AG09309 (cell line): ENCODE measurements at regions not wholly inside any gene's neighbourhood (a gene's known extent, or its start where the extent isn't known, plus 50 kb on each side); places are given as distances from the start of the nearest gene placed in this dataset.

ENCODE experiments used
- DNase-seq: peaks from one replicate; pipeline ENCODE4 v3.0.0-alpha.2; 2010; ENCODE audit warnings: low read depth
- H3K4me3 ChIP-seq: 2 replicates; pipeline ENCODE4 v1.5.1; 2011; ENCODE audit warnings: mild to moderate bottlenecking, low read depth, low read length, moderate library complexity; ENCODE audit not compliant: control insufficient read depth
- CTCF ChIP-seq: IDR thresholded peaks from 2 replicates; pipeline ENCODE4 v1.5.1; 2011; ENCODE audit warnings: mild to moderate bottlenecking, low read depth, low read length, inconsistent platforms; ENCODE audit not compliant: insufficient read depth, control insufficient read depth; ENCODE audit errors: missing control alignments

DNA sequence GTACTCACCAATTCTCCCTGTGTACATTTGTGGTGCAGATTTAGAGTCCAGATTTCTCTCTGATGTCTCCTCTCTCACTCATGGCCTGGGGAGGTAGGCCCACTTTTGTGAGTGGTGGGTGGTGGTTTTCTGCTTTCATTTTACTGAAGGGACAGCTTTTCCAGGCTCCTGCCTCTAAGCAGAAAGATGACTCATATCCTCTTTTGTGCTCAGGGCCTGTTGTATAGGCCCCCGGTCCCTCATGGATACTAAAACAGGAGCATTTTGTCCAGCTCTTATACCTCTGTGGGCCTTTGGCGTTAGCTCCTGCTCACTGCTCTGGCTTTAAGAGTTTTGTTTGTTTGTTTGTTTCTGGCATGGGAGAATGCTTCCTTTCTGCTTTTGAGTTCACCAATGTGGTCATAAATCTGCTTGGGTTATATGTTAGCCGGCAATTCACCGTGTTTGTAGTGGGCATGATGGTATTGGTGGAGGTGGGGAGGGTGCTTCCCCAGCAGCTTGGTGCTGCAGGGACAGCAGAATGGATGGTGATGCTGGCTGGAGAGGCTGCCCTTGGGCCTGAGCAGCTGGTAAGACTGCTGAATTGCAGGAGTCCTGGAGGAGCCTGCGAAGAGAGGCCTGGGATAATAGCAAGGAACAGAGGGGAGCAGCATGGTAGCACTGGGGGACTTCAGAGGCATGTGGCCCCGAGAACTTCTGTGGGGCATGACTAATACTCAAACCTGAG lies 468.7 kb downstream of the RPS24 start:
- TF ChIP-seq CTCF, result no peak
- DNase-seq, result no peak
- H3K4me3 ChIP-seq, result no peak overlapping the region

GRCh38 chr10:78504181-78504580 lies 470.5 kb downstream of the RPS24 start:
- no peak for TF ChIP-seq CTCF
- DNase-seq, result no peak
- H3K4me3 ChIP-seq, result no peak overlapping the region

DNA sequence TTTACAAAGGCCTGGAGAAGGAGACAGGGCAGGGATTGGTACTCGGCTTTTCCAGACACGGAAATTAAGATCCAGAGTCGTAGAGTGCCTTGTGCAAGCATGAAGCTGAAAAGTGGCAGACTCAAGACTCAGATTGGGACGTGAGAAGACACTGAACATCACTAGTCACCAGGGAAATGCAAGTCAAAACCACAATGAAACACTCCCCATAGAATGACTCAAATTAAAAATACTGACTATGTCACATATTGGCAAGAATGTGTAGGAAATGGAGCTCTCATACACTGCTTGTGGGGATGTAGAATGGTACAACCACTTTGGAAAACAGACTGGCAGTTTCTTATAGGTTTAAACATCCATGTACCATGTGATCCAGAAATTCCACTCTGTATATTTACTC lies 472.0 kb downstream of the RPS24 start:
- no peak for DNase-seq
- no peak for TF ChIP-seq CTCF
- no peak overlapping the region for H3K4me3 ChIP-seq

DNA sequence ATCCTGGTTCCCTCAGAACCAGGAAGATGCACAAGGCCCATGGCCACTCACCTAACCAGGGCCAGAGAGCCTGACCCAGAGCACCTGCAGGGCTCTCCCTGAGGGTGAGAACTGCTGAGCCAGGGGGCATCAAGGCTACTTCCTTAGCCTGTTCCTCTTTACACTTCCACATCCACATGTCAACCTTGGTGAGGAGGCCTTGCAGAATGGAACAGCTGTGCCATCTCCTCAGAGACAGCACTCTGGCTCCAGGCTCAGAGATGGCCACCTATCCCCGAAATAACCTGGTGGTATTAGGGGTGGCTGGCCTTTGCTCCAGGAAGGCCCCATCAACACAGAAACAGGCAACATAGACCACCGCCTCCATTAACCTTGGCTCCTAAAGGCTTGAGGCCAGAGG lies 473.0 kb downstream of the RPS24 start:
- H3K4me3 ChIP-seq, result no peak overlapping the region
- DNase-seq, result no peak
- no peak for TF ChIP-seq CTCF

GRCh38 chr10:78507510-78508160 lies 474.0 kb downstream of the RPS24 start:
- DNase-seq, result no peak
- TF ChIP-seq CTCF, result no peak
- no peak overlapping the region for H3K4me3 ChIP-seq

DNA sequence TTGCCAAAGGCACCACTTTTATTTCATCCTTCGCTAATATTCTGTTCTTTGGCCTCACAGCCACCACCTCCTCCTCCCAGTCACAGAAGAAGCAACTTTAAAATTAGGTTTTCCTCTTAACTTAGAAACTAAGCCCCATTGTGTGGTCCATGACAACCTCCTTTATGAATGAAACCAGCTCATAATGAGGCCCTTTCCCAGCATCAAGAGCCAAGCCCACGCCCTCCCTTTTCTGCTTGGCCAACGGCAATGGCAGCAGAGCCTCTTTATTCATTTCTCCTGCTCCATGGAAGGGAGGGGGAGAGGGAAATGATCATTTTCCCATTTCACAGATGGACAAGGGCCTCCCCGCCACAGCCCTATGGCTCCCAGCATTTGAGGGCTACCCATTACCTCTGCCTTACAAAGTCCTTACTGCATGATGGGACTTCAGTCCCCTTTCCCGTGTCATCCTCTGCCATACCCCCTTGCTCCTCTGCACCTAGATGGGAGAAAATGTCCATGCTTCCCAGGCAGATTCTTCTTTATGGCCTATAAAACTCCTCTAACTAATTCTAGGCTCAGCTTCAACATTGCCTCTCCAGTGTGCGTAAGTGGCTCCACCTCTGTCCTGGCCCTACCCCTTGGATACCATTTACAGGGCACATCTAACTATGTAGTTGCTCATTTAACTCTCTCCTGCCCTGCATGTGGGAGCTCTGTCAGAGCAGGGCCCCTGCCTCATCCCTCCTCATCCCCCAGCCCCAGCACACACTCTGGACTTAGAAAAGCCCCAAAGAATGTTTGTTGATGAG lies 475.5 kb downstream of the RPS24 start:
- TF ChIP-seq CTCF, result no peak
- H3K4me3 ChIP-seq, result no peak overlapping the region
- no peak for DNase-seq
